GM12874 (cell line): ENCODE measurements at regions not wholly inside any gene's neighbourhood (a gene's known extent, or its start where the extent isn't known, plus 50 kb on each side); places are given as distances from the start of the nearest gene placed in this dataset.
A peak's percentile ranks its signal among the peaks of the same experiment; 100 is the strongest.

Experiments used
- TF ChIP-seq, protein P1 (sequence below): IDR thresholded peaks from 2 replicates; pipeline ENCODE4 v1.5.1; 2011; ENCODE audit warnings: low read depth, mild to moderate bottlenecking, control low read depth, low read length, moderate library complexity; ENCODE audit not compliant: insufficient read depth

- TF ChIP-seq, protein P1, sequence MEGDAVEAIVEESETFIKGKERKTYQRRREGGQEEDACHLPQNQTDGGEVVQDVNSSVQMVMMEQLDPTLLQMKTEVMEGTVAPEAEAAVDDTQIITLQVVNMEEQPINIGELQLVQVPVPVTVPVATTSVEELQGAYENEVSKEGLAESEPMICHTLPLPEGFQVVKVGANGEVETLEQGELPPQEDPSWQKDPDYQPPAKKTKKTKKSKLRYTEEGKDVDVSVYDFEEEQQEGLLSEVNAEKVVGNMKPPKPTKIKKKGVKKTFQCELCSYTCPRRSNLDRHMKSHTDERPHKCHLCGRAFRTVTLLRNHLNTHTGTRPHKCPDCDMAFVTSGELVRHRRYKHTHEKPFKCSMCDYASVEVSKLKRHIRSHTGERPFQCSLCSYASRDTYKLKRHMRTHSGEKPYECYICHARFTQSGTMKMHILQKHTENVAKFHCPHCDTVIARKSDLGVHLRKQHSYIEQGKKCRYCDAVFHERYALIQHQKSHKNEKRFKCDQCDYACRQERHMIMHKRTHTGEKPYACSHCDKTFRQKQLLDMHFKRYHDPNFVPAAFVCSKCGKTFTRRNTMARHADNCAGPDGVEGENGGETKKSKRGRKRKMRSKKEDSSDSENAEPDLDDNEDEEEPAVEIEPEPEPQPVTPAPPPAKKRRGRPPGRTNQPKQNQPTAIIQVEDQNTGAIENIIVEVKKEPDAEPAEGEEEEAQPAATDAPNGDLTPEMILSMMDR = no peak
Observed at GRCh38 chr15:25939122-25939521, 76.0 kb upstream of the ATP10A start.

- TF ChIP-seq, protein P1 = no peak
Observed at GRCh38 chr15:25937796-25938195, 74.7 kb upstream of the ATP10A start.

DNA sequence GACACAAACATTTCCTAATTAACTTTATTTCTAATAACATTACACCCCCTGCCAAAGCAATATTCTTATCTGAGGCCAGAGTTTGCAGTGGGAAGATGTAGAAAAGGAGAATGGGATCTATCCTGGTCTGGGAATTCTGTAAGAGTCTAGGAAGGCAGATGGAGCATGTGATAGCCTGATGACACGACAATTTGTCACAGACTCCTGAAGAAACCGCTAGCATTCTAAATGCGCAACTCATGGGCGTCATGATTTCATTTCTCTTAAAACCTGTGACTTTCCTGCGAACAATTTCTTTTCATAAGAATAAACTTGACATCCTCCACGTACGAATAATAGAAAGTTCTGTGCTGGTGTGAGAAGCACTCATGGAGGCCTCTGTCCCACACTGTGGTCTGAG lies 72.9 kb upstream of the ATP10A start:
- TF ChIP-seq, protein P1 = no peak

DNA sequence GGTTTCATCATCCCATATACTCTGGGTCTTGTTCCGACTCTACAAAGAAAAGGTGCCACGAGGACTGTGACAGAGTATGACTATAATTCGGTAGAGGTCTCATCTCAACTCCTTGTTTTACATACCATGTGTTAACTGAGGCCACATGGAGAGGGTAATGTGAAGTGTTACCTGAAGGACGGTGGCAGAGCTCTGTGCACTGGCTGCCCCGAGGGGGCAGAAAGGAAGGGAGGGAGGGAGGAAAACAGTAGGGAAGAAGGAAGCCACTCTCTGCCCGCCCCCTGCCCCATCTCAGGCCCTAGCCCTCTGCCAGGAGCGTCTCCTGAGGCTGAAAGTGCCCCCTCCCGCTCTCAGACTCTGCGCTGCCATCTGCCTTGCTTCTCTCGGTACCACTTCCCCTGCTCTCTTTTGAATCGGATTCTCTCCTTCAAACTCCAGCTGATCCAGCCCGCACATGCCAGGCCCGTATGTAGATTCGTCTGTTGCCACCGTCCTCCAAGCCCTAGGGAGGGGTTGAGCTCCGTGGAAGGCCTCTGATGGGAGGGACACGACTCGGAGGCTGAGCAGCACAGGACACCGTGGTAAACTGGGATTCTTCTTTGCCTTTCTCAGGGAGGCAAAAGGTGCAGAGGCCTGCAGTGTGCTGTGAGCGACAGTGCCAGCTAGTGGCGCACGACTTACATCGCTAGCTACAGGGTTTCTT lies 70.5 kb upstream of the ATP10A start:
- TF ChIP-seq, protein P1 = peak; percentile 95

- TF ChIP-seq, protein P1 = no peak
Observed at GRCh38 chr15:25932696-25933095, 69.6 kb upstream of the ATP10A start.

DNA sequence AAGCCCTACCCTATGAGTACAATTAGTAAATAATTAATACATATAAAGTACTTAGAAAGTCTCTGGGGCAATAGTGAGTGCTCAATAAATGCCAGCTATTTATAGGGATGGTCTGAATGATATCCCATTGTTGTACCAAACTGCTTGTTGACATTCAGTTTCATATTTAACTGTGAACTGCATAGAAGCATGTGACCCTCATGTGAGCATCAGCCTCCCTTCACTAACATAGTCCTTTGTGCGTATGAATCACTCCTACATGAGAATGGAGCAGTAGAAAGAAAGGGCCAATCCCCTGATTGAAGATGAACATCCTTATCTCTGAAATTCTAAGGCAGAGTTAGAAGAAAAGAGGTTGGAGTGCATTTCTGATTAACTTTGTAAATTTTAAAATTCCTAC lies 68.7 kb upstream of the ATP10A start:
- TF ChIP-seq, protein P1 = no peak

- TF ChIP-seq, protein P1 = no peak
Observed at GRCh38 chr15:25930931-25931330, 67.8 kb upstream of the ATP10A start.
